DLD1 (cell line): ENCODE measurements at regions not wholly inside any gene's neighbourhood (a gene's known extent, or its start where the extent isn't known, plus 50 kb on each side); places are given as distances from the start of the nearest gene placed in this dataset.

Experiments
- in situ Hi-C: cut with HindIII; loops from 2 replicates; pipeline ENCODE4 v1.10.0; 2017; ENCODE audit warnings: low sequenced_read_pairs

DNA sequence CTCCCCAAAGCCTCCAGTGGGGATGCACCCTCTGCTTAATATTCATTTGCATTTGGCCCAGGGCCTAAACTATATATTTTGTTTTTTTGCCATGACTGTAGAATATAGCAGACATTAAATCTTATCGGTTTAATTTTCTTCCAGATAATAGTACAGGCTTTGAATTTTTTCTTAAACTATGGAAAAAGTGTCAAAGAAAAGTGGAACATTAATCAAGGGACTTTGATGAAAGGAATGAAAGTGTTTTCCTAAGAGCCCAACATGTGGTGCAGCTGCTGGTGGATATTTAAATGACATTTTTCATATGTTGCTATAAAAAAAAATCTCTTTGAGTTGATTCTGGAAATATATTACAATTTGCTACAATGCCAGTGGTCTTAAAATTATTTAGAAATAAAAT lies 346.8 kb downstream of the CYP26B1 start:
- in situ Hi-C loops, result loop anchor here (5.0 to 25.0 kb wide), 2 partner anchors 46 to 361 kb away; no protein-coding TSS in a partner anchor

GRCh38 chr2:71800106-71800809 lies 346.9 kb downstream of the DYSF start:
- in situ Hi-C loops, result loop anchor here (5.0 to 25.0 kb wide), 2 partner anchors 47 to 362 kb away; no protein-coding TSS in a partner anchor

DNA sequence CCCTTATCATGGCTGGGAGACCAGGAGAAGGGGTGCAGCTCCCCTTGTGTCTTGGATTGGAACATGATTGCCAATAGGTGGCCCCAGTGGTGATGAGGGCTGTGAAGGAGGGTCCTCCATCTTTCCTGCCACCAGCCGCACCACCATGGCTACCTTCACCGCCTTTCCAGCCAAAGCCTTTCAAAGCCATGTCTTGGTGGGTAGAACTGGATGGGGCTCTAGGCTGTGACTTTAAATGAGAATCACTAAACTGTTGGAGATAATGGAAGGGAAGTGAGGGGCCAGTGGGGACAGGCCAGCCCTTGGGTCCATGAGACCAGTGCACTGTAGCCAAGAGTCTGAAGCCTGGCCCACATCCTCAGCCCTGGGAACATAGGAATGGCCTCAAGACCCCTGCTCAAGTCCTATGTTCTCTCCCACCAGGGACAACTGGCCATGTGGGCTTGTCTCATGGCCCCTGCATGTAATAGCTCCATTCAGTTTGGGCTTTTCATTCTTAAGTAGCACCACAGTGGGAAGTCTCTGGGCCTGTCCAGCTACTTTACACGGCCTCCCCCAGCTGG lies 345.7 kb downstream of the DYSF start:
- in situ Hi-C loops, result no loop called here

DNA sequence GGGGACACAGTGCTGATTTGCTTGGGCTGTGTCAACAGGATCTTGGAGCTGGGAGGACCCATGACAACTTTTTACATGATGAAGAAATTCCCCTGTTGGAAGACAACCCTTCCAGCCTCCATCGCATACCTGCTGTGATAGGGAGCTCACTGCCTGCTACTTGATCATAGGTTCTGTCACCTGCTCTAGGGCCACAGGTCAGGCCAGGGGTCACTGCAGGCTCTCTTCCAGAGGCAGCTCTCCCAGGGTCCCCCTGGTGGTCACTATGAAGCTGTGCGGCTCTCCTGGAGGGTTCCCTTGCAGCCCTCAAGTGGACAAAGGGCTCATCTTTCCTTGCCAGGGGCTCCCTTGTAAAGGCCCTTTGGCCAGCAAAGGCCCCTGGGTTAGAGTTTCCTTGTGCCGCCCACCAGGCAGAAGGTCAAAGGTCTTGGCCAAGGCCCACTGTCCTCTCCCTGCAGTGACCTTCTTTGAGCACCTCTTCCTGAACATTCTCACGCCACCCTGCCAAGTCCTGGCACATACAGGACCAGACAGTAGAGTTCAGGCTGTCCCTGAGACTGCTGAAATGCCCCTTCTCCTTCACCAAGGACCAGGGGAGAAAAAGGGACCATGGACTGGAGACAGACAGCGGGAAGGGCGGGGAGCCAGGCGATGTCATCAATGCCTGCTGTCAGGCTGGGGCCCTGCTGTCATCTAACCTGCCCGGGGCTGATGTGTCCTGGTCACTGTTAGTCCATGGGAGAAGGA lies 345.1 kb downstream of the DYSF start:
- in situ Hi-C loops, result no loop called here

DNA sequence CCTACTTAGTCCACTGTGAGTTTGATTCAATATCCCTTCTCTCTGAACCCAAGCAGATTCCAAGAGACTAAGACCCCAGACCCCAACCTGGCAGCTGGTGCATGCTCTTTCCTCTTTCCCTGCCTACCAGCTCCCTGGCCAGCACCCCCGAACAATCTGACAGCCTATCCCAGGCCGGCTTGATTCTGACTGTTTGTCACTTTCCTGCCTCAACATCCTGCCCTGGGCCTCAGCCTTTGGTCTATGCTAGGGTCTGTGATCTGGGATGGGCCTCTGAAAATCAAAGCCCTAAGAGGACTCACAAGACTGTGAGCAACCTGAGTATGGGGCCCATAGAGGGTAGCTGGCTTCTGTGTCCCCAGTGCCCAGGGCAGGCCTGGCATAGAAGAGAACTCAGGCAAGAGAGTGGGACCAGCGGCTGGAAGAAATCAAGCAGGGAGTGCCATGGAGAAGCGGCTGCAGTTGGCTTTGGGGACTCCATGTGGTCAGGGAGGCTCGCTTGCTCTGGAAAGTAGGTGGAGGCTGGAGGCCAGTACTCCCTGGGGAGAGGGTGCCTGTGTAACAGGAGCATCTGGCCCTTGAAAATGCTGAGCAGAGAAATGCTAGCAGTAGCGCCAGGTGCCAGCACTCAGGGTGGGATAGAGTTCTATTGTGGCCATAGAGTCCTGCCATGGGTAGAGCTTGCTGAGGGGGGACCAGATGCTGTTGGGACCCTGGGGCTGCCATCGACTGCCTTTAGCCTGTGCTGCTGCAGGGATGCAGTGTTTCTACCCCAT lies 343.9 kb downstream of the DYSF start:
- in situ Hi-C loops, result no loop called here

DNA sequence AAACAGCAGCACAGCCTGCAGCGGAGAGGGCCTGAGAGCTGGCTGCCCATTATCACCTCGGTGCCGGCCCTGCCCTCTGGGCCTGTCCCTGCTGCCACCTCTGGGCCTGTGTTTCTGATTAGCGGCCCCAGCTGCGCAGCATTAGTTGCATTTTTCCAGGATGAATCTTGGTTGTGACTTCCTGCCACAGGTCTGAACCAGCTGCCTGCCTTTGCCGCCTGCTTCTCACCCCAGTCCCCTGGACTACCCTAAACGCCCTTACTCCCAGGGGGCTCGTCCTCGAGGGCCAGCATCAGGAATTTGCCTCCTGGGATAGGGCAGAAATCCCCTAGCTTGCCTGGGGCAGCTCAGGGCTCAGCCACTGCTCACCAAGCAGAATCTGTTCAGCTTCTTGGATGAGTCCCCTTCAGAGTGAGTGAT lies 342.8 kb downstream of the DYSF start:
- in situ Hi-C loops, result no loop called here

DNA sequence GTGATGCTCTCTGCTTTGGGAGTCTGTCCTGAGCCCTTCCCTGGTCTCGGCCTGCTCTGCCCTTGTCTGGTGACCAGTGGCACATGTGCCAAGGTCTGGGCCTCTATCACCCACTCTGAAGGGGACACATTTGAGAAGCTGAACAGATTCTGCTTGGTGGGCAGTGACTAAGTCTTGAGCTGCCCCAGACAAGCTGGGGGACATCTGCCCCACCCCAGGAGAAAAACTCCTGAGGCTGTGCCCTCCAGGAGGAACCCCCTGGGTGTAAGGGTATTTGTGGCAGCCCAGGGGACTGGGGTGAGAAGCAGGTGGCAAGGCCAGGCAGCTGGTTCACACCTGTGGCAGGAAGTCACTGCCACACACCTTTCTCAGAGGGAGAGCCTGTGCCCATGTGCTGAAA lies 342.1 kb downstream of the DYSF start:
- in situ Hi-C loops, result no loop called here

DNA sequence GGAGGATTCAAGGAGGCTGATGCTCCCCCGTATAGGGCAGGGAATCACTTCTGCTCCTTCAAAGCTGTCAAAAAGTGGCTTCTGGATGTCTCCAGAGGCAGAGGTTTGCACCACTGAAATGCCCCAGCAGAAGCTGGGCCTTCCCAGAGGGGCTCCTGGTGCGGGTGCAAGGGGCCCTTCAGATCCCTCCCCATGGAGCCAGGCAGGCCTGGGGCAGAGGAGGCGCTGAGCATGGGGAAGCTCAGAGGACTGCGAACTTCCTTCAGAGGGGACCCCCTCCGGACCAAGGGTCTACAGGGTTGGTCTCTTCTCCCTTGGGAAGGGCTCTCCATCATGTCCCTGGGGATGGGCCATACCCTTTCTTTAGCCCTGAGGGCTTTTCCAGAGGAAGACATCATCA lies 341.2 kb downstream of the DYSF start:
- in situ Hi-C loops, result no loop called here

DNA sequence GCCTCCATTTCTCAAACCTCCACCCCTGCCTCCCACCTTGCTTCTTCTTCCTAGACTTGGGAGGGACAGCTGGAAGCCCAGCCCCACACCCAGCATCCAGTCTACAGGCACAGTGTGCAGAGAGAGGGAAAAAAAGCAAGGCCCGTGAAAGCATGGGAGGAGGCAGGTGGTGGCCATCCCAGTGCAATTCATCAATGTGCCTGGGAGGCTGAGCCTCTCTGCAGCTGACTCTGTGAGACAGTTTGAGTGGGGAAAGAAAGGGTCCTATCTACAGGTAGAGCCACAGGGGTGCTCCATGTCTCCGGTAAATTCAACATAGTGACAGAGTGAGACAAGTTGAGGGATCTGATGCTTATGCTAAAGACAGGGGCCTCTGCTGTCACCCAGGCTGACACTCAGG lies 340.6 kb downstream of the DYSF start:
- in situ Hi-C loops, result no loop called here

DNA sequence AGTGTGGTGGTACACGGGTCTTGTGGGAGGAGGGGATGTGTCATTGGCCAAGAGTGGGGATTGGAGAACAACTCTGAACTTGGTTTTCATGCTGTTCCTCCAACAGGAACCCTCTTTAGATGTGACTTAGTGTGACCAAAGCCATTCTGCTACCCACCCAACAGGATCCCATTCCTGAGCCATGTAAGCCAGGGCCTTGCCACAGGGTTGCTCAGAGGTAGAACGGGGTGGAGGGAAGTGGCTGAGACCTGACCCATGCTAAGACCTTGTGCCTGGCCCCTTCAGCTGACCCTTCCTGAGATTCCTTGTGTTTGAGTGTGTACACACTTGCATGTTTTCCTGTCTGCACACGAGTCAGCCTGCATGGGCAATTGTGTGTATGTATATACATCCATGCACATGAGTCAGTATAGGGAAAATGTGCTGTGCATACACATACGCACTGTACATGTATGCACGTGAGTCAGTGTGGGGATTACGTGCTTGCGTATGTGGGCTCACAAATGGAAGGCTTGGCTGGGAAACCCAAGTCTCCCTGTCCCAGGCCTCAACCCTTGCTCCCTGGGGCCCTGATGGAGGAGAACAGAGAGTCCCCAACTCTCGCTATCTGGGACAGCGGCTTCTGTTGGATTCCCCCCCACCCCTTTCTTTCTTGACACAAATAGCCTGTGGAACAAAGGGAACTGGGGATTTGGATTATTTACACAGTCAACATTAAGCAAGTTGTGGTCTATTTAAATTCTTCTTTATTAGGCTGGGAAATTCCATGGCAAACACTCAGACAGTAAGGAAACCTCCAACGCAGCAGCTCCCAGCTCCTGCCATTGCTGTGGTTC lies 339.8 kb downstream of the DYSF start:
- in situ Hi-C loops, result no loop called here

DNA sequence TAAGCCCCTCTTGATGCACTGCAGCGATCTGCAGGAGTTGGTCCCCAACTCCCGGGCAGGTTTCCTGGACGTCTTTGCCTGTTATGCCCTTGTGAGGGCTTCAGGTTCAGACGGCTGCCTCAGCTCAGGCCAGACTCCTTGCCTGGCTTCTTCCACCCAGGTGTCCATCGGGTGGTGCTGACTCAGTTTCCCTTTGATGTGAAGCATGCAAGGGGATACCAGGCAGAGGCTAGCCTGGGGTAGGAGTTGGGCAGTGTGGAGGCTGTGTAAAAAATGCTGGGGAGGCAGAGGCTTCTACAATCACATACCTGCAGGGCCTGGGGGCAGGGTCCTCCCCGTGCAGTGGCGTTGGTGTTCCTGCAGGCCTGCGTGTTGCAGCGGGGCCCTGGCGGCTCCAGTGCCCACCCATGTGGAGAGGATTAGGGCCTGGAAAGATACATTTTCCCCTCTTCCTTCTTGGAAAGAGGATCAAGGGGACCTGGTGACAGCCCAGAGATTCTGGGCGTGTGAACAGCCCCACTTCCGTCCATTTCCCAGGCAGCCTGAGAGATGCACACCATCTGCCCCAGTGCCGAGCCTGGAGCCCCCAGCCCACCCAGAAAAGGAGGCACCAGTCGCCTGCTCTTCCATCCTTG lies 338.3 kb downstream of the DYSF start:
- in situ Hi-C loops, result no loop called here

DNA sequence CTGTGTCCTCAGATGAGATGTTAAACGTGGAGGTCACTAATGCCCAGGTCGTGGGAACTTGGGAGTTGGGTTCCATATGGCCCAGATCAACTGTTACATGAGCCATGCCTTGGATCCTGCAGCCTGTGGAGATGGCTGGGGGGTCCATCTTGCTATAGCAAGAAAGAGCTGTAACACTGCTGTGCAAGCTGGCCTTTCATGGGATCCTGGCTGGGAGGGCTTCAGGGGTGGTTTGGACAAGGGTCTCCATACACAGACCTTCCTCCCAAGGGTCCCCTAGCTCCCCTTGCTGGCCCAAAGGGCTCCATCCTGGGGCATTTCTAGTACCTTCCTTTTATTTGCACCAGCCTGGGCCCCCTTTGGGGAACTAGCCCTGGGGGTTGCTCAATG lies 337.7 kb downstream of the DYSF start:
- in situ Hi-C loops, result no loop called here

DNA sequence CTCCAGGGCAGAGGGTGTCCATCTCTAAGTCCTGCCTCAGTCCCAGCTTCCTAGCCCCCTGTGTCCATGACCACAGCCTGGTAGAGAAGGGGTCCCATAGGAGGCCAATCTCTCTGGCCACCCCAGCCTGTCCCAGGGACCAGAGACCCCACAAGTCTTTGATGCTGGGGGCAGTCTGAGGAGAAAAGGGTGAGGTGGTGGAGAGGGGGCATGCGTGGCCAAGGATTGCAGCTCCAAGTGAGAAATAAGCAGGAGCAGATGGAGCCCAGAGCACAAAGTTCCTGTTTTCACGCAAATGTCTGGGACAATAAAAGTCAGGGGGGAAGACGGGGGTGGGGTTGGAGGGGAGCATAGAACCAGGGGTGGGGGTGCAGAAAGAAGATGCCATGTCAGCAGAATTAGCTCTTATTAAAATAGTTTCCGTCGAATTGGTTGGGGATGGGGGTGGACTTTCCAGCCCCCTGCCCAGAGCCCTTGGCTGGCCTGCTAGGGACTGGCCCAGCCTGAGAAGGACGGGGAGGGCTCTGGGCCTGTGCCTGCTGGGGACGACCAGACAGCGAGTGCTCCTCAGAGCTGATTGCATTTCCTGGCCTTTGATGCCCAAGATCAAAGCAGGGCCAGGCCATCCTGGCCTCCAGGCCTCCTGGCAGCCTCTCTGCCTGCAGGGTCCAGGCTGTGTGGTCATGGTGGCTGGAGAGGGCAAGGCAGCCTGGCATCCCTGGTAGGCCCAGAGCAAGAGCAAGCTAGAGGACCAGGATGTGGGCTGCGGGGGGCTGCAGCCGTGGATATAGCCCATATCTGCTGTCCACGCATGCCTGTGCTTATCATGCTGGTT lies 337.1 kb downstream of the DYSF start:
- in situ Hi-C loops, result no loop called here

- in situ Hi-C loops, result no loop called here
Observed at GRCh38 chr2:71789556-71790204, 336.3 kb downstream of the DYSF start.

DNA sequence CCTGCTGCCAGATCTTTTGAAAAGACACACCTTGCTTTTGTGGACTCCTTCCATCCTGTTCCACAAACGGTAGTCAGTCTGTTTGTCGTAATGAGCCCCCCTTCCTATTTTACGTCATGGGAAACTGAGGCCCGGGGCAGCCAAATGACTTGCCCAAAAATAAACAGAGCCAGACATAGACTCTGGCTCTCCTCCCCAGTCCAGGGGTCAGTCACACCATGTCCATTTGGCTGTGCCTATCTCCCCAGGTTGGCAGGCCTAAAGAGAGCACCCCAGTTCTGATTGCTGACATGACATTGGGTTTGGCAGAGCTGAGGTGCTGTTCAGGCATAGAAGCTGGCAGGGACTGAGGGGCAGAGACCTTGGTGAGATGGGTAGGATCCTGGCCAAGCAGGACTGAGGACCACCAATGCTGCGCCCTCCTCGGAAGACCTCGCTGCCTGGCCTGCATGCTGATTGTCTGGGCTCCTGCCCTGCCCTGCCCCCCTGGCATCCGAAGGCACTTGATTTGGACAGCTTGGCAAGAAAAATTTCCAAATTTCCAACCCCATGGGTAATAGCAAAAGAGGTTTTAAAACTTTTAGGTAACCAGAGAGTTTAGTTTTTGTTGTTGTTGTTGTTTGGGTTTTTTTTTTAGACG lies 335.4 kb downstream of the DYSF start:
- in situ Hi-C loops, result no loop called here

GRCh38 chr2:71788186-71788525 lies 334.8 kb downstream of the DYSF start:
- in situ Hi-C loops, result no loop called here

DNA sequence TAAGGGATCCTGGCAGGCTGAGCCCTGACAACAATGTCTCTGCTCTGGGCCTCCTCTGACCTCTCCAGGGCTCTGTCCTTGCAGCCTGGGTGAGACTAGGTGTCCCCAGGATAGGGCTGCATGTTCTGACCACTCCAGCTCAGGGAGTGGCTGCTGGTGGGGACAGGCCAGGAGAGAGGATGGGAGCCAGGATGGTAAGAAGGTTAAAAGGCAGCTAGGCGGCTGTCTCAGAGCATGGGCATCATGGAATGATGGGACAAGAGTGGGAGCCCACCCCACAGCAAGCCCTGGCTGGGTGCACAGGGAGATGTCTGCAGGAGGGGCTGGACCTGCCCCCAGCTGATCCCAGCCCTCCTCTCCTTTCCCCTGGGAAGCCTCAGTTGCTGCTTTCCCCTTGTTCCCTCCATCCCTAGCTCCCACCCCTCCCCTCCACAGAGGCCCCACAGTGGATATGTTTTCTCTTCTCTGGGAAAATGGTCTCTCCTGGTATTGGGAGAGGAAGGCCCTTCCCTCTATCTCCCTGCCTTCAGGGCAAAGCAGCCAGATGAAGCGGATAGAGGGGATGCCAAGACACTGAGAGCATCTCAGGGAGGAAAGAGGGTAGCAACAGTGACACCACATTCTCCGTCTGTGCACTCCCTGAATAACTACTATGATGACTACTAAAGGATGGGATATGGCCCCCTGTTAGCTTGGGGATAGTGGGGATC lies 334.3 kb downstream of the DYSF start:
- in situ Hi-C loops, result no loop called here

- in situ Hi-C loops, result no loop called here
Observed at GRCh38 chr2:71787108-71787415, 333.7 kb downstream of the DYSF start.
